Brain microvascular endothelial cell (primary cell): ENCODE measurements at regions not wholly inside any gene's neighbourhood (a gene's known extent, or its start where the extent isn't known, plus 50 kb on each side); places are given as distances from the start of the nearest gene placed in this dataset.

ENCODE experiments used
- DNase-seq: peaks from one replicate; pipeline ENCODE4 v3.0.0-alpha.2; 2020
- H3K27ac ChIP-seq: fragments of 250-450 bp; sonication (Bioruptor Pico); 2 replicates; pipeline ENCODE4 v1.5.1; 2020; ENCODE audit warnings: mild to moderate bottlenecking, moderate library complexity
- H3K27me3 ChIP-seq: fragments of 250-450 bp; sonication (Bioruptor Pico); replicated peaks from 2 replicates; pipeline ENCODE4 v1.5.1; 2020; ENCODE audit warnings: mild to moderate bottlenecking
- H3K36me3 ChIP-seq: fragments of 250-450 bp; sonication (Bioruptor Pico); replicated peaks from 2 replicates; pipeline ENCODE4 v1.5.1; 2020; ENCODE audit warnings: mild to moderate bottlenecking
- H3K4me3 ChIP-seq: 2 replicates; pipeline ENCODE4 v1.5.1; 2011; ENCODE audit warnings: low read depth, mild to moderate bottlenecking, control low read depth, low read length, moderate library complexity
- in situ Hi-C: cut with HindIII; loops from 2 replicates; pipeline ENCODE4 v1.10.0; 2017; ENCODE audit warnings: low sequenced_read_pairs, low pct_ligation_motif_present
- TF ChIP-seq, protein P1 (sequence below): IDR thresholded peaks from 2 replicates; pipeline ENCODE4 v1.5.1; 2011; ENCODE audit warnings: low read depth, mild to moderate bottlenecking, moderate library complexity, low read length, control low read depth, inconsistent platforms; ENCODE audit errors: missing control alignments

DNA sequence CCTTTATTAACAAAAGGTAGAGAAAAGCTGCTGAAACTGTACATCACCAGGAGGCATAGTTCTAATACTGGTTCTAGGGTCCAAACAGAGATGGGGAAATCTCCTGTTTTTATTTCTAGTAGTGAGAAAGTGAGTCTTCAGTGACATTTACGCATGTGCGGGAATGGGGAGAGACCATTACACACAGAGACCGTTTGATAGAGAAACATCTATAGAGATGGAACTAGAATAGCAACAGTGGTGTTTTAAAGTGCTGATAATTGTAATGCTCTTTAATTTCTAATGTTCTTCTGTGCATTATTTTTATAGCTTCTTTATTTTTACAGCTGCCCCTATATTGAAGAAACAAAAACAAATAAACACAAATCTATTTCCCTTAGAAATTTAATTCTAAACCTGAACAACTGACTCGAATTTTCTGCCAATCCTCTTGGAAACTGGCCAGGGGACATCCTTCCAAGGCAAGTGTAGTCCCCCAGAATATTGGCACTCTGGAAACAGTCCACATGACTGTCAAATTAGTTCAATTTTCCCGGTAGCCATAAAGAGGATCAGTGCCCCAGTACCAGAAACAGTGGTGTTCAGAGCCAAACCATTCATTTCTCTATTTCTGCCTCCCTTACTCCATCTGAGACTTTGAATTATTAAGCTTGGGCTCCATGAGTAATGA lies 260.9 kb downstream of the ICOS start:
- in situ Hi-C loops, result no loop called here
- Histone ChIP-seq H3K36me3 (no peaks in the 10 kb centered on the region), H3K27ac (no peak overlapping the region), H3K27me3 (peaks cover 2% of the 10 kb centered on the region), H3K4me3 (no peak overlapping the region)
- TF ChIP-seq, protein P1, sequence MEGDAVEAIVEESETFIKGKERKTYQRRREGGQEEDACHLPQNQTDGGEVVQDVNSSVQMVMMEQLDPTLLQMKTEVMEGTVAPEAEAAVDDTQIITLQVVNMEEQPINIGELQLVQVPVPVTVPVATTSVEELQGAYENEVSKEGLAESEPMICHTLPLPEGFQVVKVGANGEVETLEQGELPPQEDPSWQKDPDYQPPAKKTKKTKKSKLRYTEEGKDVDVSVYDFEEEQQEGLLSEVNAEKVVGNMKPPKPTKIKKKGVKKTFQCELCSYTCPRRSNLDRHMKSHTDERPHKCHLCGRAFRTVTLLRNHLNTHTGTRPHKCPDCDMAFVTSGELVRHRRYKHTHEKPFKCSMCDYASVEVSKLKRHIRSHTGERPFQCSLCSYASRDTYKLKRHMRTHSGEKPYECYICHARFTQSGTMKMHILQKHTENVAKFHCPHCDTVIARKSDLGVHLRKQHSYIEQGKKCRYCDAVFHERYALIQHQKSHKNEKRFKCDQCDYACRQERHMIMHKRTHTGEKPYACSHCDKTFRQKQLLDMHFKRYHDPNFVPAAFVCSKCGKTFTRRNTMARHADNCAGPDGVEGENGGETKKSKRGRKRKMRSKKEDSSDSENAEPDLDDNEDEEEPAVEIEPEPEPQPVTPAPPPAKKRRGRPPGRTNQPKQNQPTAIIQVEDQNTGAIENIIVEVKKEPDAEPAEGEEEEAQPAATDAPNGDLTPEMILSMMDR, result no peak
- no peak for DNase-seq

- Histone ChIP-seq H3K27me3 (peaks cover 2% of the 10 kb centered on the region), H3K36me3 (no peaks in the 10 kb centered on the region), H3K27ac (no peak overlapping the region), H3K4me3 (no peak overlapping the region)
- in situ Hi-C loops, result no loop called here
- TF ChIP-seq, protein P1, result no peak
- no peak for DNase-seq
These were observed 262.8 kb downstream of the ICOS start for GRCh38 chr2:204199357-204199756.

DNA sequence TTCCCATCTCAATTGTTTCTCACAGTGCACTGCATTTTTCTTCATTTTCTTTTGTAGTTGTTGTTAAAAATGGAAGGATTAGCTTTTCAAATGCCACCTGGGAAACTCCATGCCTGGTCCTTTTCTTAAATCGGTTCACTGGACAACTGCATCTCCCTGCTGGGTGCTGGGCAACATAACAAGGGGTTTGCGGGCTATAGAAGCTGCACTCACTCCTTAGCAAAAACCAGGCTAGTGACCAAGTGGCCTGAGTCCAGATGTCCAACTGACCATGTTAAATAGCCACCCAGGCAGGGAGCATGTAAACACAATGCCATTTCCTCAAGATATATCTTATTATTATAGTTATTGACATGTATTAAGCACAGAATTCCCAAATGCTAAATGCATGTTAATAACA lies 264.9 kb downstream of the ICOS start:
- no peak for DNase-seq
- H3K36me3 ChIP-seq, result no peaks in the 10 kb centered on the region
- in situ Hi-C loops, result no loop called here
- no peak overlapping the region for H3K4me3 ChIP-seq
- no peak overlapping the region for H3K27ac ChIP-seq
- H3K27me3 ChIP-seq, result peaks cover 2% of the 10 kb centered on the region
- TF ChIP-seq, protein P1, result no peak

DNA sequence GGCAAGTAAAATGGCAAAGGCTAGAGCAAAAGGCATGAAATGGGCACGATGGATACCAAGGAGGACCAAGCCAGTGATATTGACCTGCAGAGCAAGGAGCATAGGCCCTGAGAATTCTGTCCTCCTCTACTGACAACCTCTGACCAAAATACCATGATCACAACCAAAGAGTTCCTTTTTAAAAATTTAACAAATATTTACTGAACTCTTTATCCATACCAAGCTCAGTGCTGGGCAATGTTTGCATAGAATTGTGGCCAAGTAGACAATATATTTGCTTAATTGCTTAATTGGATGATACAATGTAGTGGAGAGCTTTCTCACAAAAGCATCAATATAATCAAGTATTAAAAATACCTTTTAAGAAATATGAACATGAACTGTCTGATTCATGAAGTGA lies 265.7 kb downstream of the ICOS start:
- Histone ChIP-seq H3K36me3 (no peaks in the 10 kb centered on the region), H3K4me3 (no peak overlapping the region), H3K27me3 (no peaks in the 10 kb centered on the region), H3K27ac (no peak overlapping the region)
- TF ChIP-seq, protein P1, result no peak
- DNase-seq, result no peak
- in situ Hi-C loops, result no loop called here

DNA sequence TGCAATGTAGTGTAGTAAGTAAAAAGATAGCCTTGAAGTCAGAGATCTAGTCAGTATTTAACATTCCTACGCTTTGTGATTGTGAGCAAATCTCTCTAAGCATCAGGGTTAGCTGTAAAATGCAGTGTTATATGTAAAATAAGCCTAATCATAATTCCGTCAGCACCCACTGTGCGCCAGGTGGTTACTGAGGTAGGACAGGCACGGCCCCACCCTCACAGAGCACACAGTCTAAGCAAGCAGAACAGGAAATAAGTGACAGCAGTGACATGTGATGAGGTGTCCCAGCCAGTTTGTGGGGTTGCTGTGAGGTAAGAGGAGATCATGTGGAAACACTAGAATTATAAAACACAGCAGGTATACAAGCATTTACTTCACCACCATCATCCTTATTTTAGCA lies 267.1 kb downstream of the ICOS start:
- H3K4me3 ChIP-seq, result no peak overlapping the region
- H3K36me3 ChIP-seq, result no peaks in the 10 kb centered on the region
- H3K27me3 ChIP-seq, result no peaks in the 10 kb centered on the region
- TF ChIP-seq, protein P1, result no peak
- in situ Hi-C loops, result no loop called here
- no peak for DNase-seq
- no peak overlapping the region for H3K27ac ChIP-seq

- Histone ChIP-seq H3K27me3 (no peaks in the 10 kb centered on the region), H3K36me3 (no peaks in the 10 kb centered on the region), H3K27ac (no peak overlapping the region), H3K4me3 (no peak overlapping the region)
- in situ Hi-C loops, result no loop called here
- TF ChIP-seq, protein P1, result no peak
- no peak for DNase-seq
These were observed 268.5 kb downstream of the ICOS start for GRCh38 chr2:204205082-204205481.
